Panc1 (cell line): ENCODE measurements at regions not wholly inside any gene's neighbourhood (a gene's known extent, or its start where the extent isn't known, plus 50 kb on each side); places are given as distances from the start of the nearest gene placed in this dataset.

Experiments
- ATAC-seq: fragments of 200-7000 bp; cut with Tn5 transposase; 2 replicates; pipeline ENCODE4 v1.9.1; 2020; ENCODE audit warnings: mild to moderate bottlenecking, moderate library complexity
- BruUV-seq: library from RNA; stranded (reverse); fragments of 400-500 nt; replicated peaks from 2 replicates; lab custom pipeline; 2021; lab: Mats Ljungman, UMichigan
- CTCF ChIA-PET: fragments of 300-600 bp; sonication (Branson Sonifier 250); formaldehyde crosslinking; loops from one replicate; lab custom pipeline; 2022; ENCODE audit warnings: antibody characterized with exemption; lab: Charles Lee
- POLR2A ChIA-PET: fragments of 300-600 bp; sonication (Branson Sonifier 250); formaldehyde crosslinking; loops from one replicate; lab custom pipeline; 2022; ENCODE audit warnings: antibody characterized with exemption; lab: Charles Lee
- DNase-seq: peaks from one replicate; pipeline ENCODE4 v3.0.0-alpha.2; 2010; ENCODE audit warnings: low read depth, low spot score
- H3K27ac ChIP-seq: 2 replicates; pipeline ENCODE4 v1.5.1; 2011; ENCODE audit warnings: mild to moderate bottlenecking, low read length, inconsistent platforms
- H3K27me3 ChIP-seq: fragments of 200-500 bp; sonication (Bioruptor generic); 2 replicates; pipeline ENCODE4 v1.6.0; 2014; ENCODE audit warnings: low read length, inconsistent platforms; ENCODE audit not compliant: control insufficient read depth, insufficient read depth
- H3K36me3 ChIP-seq: fragments of 200-500 bp; sonication (Bioruptor generic); 2 replicates; pipeline ENCODE4 v1.5.1; 2014; ENCODE audit warnings: inconsistent platforms, mild to moderate bottlenecking, low read length, moderate library complexity; ENCODE audit not compliant: control insufficient read depth, insufficient read depth
- H3K4me1 ChIP-seq: 2 replicates; pipeline ENCODE4 v1.5.1; 2011; ENCODE audit warnings: inconsistent platforms, mild to moderate bottlenecking, low read length, moderate library complexity; ENCODE audit not compliant: control insufficient read depth, insufficient read depth
- H3K4me3 ChIP-seq, 2 experiments: 2 replicates each; pipeline ENCODE4 v1.5.1; 2011 to 2012; ENCODE audit warnings: low read depth in 2 of 2, low read length in 2 of 2, mild to moderate bottlenecking in 2 of 2, inconsistent platforms in 1 of 2, moderate library complexity in 1 of 2
- H3K9me3 ChIP-seq: fragments of 200-500 bp; sonication (Bioruptor generic); 2 replicates; pipeline ENCODE4 v1.5.1; 2014; ENCODE audit warnings: low read depth, mild to moderate bottlenecking, inconsistent platforms, low read length, moderate library complexity; ENCODE audit not compliant: control insufficient read depth, insufficient read depth
- POLR2AphosphoS5 ChIP-seq: IDR thresholded peaks from 2 replicates; pipeline ENCODE4 v1.6.1; 2012; ENCODE audit warnings: mild to moderate bottlenecking, low read depth, low read length, moderate library complexity
- REST ChIP-seq, 2 experiments: IDR thresholded peaks; 2 replicates each; pipeline ENCODE4 v1.6.1; 2011 to 2012; ENCODE audit warnings: low read depth in 2 of 2, control low read depth in 1 of 2, low read length in 1 of 2, mild to moderate bottlenecking in 1 of 2, moderate library complexity in 1 of 2; ENCODE audit not compliant: insufficient read depth in 1 of 2
- SIN3A ChIP-seq: IDR thresholded peaks from 2 replicates; pipeline ENCODE4 v1.6.1; 2012; ENCODE audit warnings: low read depth, mild to moderate bottlenecking, low read length, moderate library complexity, borderline replicate concordance; ENCODE audit not compliant: insufficient read depth
- TCF7L2 ChIP-seq: IDR thresholded peaks from 2 replicates; pipeline ENCODE4 v1.6.1; 2011; ENCODE audit warnings: mild to moderate bottlenecking, low read depth, low read length, inconsistent platforms
- in situ Hi-C: cut with HindIII; loops from 2 replicates; pipeline ENCODE4 v1.10.0; 2016; ENCODE audit warnings: low sequenced_read_pairs, low pct_unique_long_range_greater_than_20kb
- intact Hi-C: fragments of 100-400 bp; cut with micrococcal nuclease; formaldehyde crosslinking; loops from one replicate; pipeline ENCODE4 v1.10.0; 2022; ENCODE audit not compliant: unreplicated experiment
- TF ChIP-seq, protein P1 (sequence below): fragments of 450-650 bp; IDR thresholded peaks from 2 replicates; pipeline ENCODE4 v1.5.1; 2017; ENCODE audit warnings: mild to moderate bottlenecking

GRCh38 chr13:90089051-90089450 lies 1258.4 kb upstream of the MIR17HG start:
- POLR2A ChIA-PET, result no interaction called here
- CTCF ChIA-PET, result no interaction called here
- TF ChIP-seq REST (IDR thresholded peaks at IDR 0.05; ENCODE audit: insufficient read depth in 1 of 2, low read depth in 2 of 2, low read length in 1 of 2), result no peak
- TF ChIP-seq SIN3A, result no peak
- no peak for TF ChIP-seq TCF7L2
- no peak for TF ChIP-seq POLR2AphosphoS5
- TF ChIP-seq, protein P1, sequence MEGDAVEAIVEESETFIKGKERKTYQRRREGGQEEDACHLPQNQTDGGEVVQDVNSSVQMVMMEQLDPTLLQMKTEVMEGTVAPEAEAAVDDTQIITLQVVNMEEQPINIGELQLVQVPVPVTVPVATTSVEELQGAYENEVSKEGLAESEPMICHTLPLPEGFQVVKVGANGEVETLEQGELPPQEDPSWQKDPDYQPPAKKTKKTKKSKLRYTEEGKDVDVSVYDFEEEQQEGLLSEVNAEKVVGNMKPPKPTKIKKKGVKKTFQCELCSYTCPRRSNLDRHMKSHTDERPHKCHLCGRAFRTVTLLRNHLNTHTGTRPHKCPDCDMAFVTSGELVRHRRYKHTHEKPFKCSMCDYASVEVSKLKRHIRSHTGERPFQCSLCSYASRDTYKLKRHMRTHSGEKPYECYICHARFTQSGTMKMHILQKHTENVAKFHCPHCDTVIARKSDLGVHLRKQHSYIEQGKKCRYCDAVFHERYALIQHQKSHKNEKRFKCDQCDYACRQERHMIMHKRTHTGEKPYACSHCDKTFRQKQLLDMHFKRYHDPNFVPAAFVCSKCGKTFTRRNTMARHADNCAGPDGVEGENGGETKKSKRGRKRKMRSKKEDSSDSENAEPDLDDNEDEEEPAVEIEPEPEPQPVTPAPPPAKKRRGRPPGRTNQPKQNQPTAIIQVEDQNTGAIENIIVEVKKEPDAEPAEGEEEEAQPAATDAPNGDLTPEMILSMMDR, result no peak
- no peak for DNase-seq
- H3K27me3 ChIP-seq, result no peaks in the 10 kb centered on the region
- intact Hi-C loops, result no loop called here
- no peaks in the 10 kb centered on the region for H3K36me3 ChIP-seq
- no TSS peak for BruUV-seq
- ATAC-seq, result no peak
- H3K9me3 ChIP-seq, result no peaks in the 10 kb centered on the region
- no peak overlapping the region for H3K27ac ChIP-seq
- H3K4me3 ChIP-seq, result no peak overlapping the region
- H3K4me1 ChIP-seq, result no peaks in the 10 kb centered on the region
- in situ Hi-C loops, result no loop called here

- intact Hi-C loops, result no loop called here
- ATAC-seq, result no peak
- CTCF ChIA-PET, result no interaction called here
These were observed 1255.9 kb upstream of the MIR17HG start for GRCh38 chr13:90091611-90092010.

More at GRCh38 chr13:90091611-90092010, 1255.9 kb upstream of the MIR17HG start:
- Histone ChIP-seq H3K4me1 (no peaks in the 10 kb centered on the region), H3K27me3 (no peaks in the 10 kb centered on the region), H3K36me3 (no peaks in the 10 kb centered on the region), H3K27ac (no peak overlapping the region), H3K4me3 (no peak overlapping the region), H3K9me3 (no peaks in the 10 kb centered on the region)
- POLR2A ChIA-PET, result no interaction called here
- no TSS peak for BruUV-seq
- TF ChIP-seq, protein P1, result no peak
- no peak for TF ChIP-seq POLR2AphosphoS5
- no peak for TF ChIP-seq TCF7L2
- TF ChIP-seq REST (IDR thresholded peaks at IDR 0.05; ENCODE audit: insufficient read depth in 1 of 2, low read depth in 2 of 2, low read length in 1 of 2), result no peak
- TF ChIP-seq SIN3A, result no peak
- DNase-seq, result no peak
- in situ Hi-C loops, result no loop called here
